Fibroblast of lung (primary cell): ENCODE measurements at regions not wholly inside any gene's neighbourhood (a gene's known extent, or its start where the extent isn't known, plus 50 kb on each side); places are given as distances from the start of the nearest gene placed in this dataset.

Experiments
- DNase-seq, 2 donors: peaks; one replicate each; pipeline versions ENCODE4 v3.0.0 to v3.0.0-alpha.2; 2010; ENCODE audit warnings: low read depth in 2 of 2
- H2AFZ ChIP-seq: 2 replicates; pipeline ENCODE4 v1.5.1; 2012; ENCODE audit warnings: low read length, control low read depth, inconsistent platforms
- H3K27ac ChIP-seq: 2 replicates; pipeline ENCODE4 v1.5.1; 2011; ENCODE audit warnings: low read length, control low read depth; ENCODE audit not compliant: insufficient read depth
- H3K27me3 ChIP-seq: 2 replicates; pipeline ENCODE4 v1.5.1; 2011; ENCODE audit warnings: mild to moderate bottlenecking, low read length; ENCODE audit not compliant: control insufficient read depth, insufficient read depth
- H3K36me3 ChIP-seq: 2 replicates; pipeline ENCODE4 v1.5.1; 2011; ENCODE audit warnings: low read length; ENCODE audit not compliant: control insufficient read depth, insufficient read depth
- H3K4me1 ChIP-seq: 2 replicates; pipeline ENCODE4 v1.5.1; 2011; ENCODE audit warnings: low read length; ENCODE audit not compliant: control insufficient read depth, insufficient read depth; ENCODE audit errors: extremely low read depth
- H3K4me2 ChIP-seq: 2 replicates; pipeline ENCODE4 v1.5.1; 2011; ENCODE audit warnings: low read length, control low read depth; ENCODE audit not compliant: insufficient read depth; ENCODE audit errors: extremely low read depth
- H3K4me3 ChIP-seq, 4 experiments: fragments of 200-600 bp in 1 of 4; sonication (generic) in 1 of 4; replicated peaks in 1 of 4; 2 replicates each; pipeline ENCODE4 v1.5.1; 2011 to 2016; ENCODE audit warnings: low read length in 4 of 4, low read depth in 3 of 4, mild to moderate bottlenecking in 3 of 4, control low read depth in 2 of 4, inconsistent platforms in 1 of 4, mixed read lengths in 1 of 4; ENCODE audit not compliant: insufficient read depth in 1 of 4; ENCODE audit errors: control extremely low read depth in 1 of 4
- H3K79me2 ChIP-seq: 2 replicates; pipeline ENCODE4 v1.5.1; 2012; ENCODE audit warnings: mild to moderate bottlenecking, low read length, inconsistent platforms; ENCODE audit not compliant: control insufficient read depth, insufficient read depth
- H3K9ac ChIP-seq: 2 replicates; pipeline ENCODE4 v1.5.1; 2011; ENCODE audit warnings: mild to moderate bottlenecking, low read length, control low read depth; ENCODE audit not compliant: insufficient read depth
- H3K9me3 ChIP-seq: 2 replicates; pipeline ENCODE4 v1.5.1; 2012; ENCODE audit warnings: low read depth, low read length; ENCODE audit not compliant: control insufficient read depth, insufficient read depth
- H4K20me1 ChIP-seq: 2 replicates; pipeline ENCODE4 v1.5.1; 2011; ENCODE audit warnings: low read length; ENCODE audit not compliant: control insufficient read depth, insufficient read depth; ENCODE audit errors: extremely low read depth
- CTCF ChIP-seq, 2 donors: IDR thresholded peaks in 1 of 2; conservative IDR thresholded peaks in 1 of 2; 1 replicate in 1 of 2; 2 replicates in 1 of 2; pipeline ENCODE4 v1.5.1; 2011 to 2012; ENCODE audit warnings: low read length in 2 of 2, control low read depth in 1 of 2, inconsistent platforms in 1 of 2, low read depth in 1 of 2, mild to moderate bottlenecking in 1 of 2
- EZH2 ChIP-seq: IDR thresholded peaks from 2 replicates; pipeline ENCODE4 v1.5.1; 2012; ENCODE audit warnings: low read length, control low read depth, mild to moderate bottlenecking; ENCODE audit errors: missing control alignments

DNA sequence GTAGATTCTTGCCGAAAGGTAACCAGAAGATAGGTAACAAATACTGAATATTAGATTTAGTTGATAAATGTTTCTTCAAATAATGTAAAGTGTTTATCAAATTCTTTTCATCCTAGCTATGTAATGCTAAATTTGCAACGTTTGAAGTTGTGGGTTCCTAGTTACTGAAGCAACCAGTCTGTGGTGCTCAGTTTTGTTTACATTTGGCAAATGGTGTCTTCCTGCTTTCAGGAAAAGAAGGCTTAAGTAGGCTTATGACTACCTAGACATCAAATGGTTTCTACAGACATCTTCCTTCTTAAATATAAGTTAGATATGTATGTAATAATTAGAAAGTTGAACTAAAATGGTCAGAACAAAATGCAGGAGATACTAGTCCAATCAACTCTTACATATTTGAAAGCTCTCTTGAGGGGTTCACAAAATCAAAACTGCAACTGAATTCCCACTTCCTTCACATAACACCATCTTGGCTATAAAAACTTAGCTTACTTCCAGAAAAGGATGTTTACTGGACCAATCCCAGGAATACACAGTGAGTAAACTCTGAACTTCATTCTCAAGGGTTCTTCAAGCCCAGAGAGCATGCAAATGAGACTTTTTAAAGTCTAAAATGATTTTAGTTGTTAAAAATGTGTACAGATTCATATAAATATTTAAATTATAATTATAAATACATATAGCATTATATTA is 125.7 kb upstream of the ITGA1 start:
- TF ChIP-seq CTCF (conservative IDR thresholded peaks at IDR 0.05 in 1 of 2, IDR thresholded peaks at IDR 0.05 in 1 of 2; ENCODE audit: low read depth in 1 of 2, low read length in 2 of 2) (no peak), EZH2 (no peak)
- Histone ChIP-seq H4K20me1 (no peaks in the 10 kb centered on the region), H3K27me3 (no peaks in the 10 kb centered on the region), H3K4me3 (no peak overlapping the region), H3K27ac (no peak overlapping the region), H3K9ac (no peak overlapping the region), H3K9me3 (no peaks in the 10 kb centered on the region), H3K79me2 (no peaks in the 10 kb centered on the region), H3K36me3 (no peaks in the 10 kb centered on the region), H3K4me2 (no peak overlapping the region), H2AFZ (no peak overlapping the region), H3K4me1 (peaks cover 3% of the 10 kb centered on the region)
- DNase-seq = peak in 1 of 2 donors; percentile 11

GRCh38 chr5:52665559-52665958 is 122.2 kb upstream of the ITGA1 start:
- TF ChIP-seq EZH2 (no peak), CTCF (conservative IDR thresholded peaks at IDR 0.05 in 1 of 2, IDR thresholded peaks at IDR 0.05 in 1 of 2; ENCODE audit: low read depth in 1 of 2, low read length in 2 of 2) (no peak)
- no peak overlapping the region for H2AFZ ChIP-seq
- peak overlapping the region; percentile 40 for H3K4me2 ChIP-seq
- peak overlapping the region in 1 of 4 experiments; percentile 8 for H3K4me3 ChIP-seq
- no peaks in the 10 kb centered on the region for H4K20me1 ChIP-seq
- H3K4me1 ChIP-seq = peaks cover 3% of the 10 kb centered on the region
- H3K27ac ChIP-seq = peak overlapping the region; percentile 22
- peak in 1 of 2 donors; percentile 15 for DNase-seq
- no peaks in the 10 kb centered on the region for H3K27me3 ChIP-seq
- H3K79me2 ChIP-seq = no peaks in the 10 kb centered on the region
- H3K9ac ChIP-seq = no peak overlapping the region
- no peaks in the 10 kb centered on the region for H3K36me3 ChIP-seq
- no peaks in the 10 kb centered on the region for H3K9me3 ChIP-seq

DNA sequence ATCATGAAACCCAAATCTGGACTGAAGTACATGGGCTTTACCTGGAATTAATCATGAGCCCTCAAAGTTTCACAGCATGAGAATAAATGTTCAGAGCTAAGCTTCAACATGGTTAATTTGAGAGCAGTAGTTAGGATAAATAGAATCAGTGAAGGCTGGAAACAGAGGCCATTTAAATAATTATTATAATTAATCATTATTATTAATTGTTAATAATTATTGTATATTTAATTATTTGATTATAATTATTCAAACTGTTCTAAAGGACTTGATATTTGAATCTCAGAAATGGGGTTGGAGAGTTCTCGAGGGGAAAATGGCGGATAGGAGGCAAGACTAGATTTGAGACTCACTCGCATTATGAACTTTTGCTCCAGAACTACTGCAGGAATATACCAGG is 119.6 kb upstream of the ITGA1 start:
- no peaks in the 10 kb centered on the region for H3K79me2 ChIP-seq
- H3K9me3 ChIP-seq = no peaks in the 10 kb centered on the region
- H3K36me3 ChIP-seq = no peaks in the 10 kb centered on the region
- no peaks in the 10 kb centered on the region for H4K20me1 ChIP-seq
- no peak overlapping the region for H2AFZ ChIP-seq
- H3K9ac ChIP-seq = no peak overlapping the region
- no peak for DNase-seq
- no peak overlapping the region for H3K4me3 ChIP-seq
- H3K27ac ChIP-seq = no peak overlapping the region
- no peak overlapping the region for H3K4me2 ChIP-seq
- no peak for TF ChIP-seq CTCF (conservative IDR thresholded peaks at IDR 0.05 in 1 of 2, IDR thresholded peaks at IDR 0.05 in 1 of 2; ENCODE audit: low read depth in 1 of 2, low read length in 2 of 2)
- TF ChIP-seq EZH2 = no peak
- H3K4me1 ChIP-seq = peaks cover 3% of the 10 kb centered on the region
- H3K27me3 ChIP-seq = no peaks in the 10 kb centered on the region
